HEK293T (cell line): ENCODE measurements at regions not wholly inside any gene's neighbourhood (a gene's known extent, or its start where the extent isn't known, plus 50 kb on each side); places are given as distances from the start of the nearest gene placed in this dataset.

Source experiments
- ARNT ChIP-seq: fragments of 450-650 bp; IDR thresholded peaks from 2 replicates; pipeline ENCODE4 v1.6.1; 2017; ENCODE audit warnings: mild to moderate bottlenecking
- BHLHE40 ChIP-seq: fragments of 450-650 bp; IDR thresholded peaks from 2 replicates; pipeline ENCODE4 v1.6.1; 2016; ENCODE audit warnings: mild to moderate bottlenecking, moderate library complexity, borderline replicate concordance
- ELF4 ChIP-seq: fragments of 450-650 bp; IDR thresholded peaks from 2 replicates; pipeline ENCODE4 v1.6.1; 2017; ENCODE audit warnings: antibody characterized with exemption
- FOXA1 ChIP-seq: fragments of 450-650 bp; IDR thresholded peaks from 2 replicates; pipeline ENCODE4 v1.6.1; 2016; ENCODE audit warnings: mild to moderate bottlenecking
- FOXK2 ChIP-seq: fragments of 450-650 bp; IDR thresholded peaks from 2 replicates; pipeline ENCODE4 v1.6.1; 2016; ENCODE audit warnings: mild to moderate bottlenecking
- FOXM1 ChIP-seq: fragments of 450-650 bp; IDR thresholded peaks from 2 replicates; pipeline ENCODE4 v1.6.1; 2017; ENCODE audit warnings: mild to moderate bottlenecking, borderline replicate concordance
- HDGF ChIP-seq: fragments of 450-650 bp; IDR thresholded peaks from 2 replicates; pipeline ENCODE4 v1.6.1; 2017; ENCODE audit warnings: antibody characterized with exemption, borderline replicate concordance
- L3MBTL2 ChIP-seq: fragments of 450-650 bp; conservative IDR thresholded peaks from 2 replicates; pipeline ENCODE4 v1.6.1; 2016; ENCODE audit warnings: mild to moderate bottlenecking
- NFRKB ChIP-seq: fragments of 450-650 bp; IDR thresholded peaks from 2 replicates; pipeline ENCODE4 v1.6.1; 2016; ENCODE audit warnings: mild to moderate bottlenecking, moderate library complexity
- SP1 ChIP-seq: fragments of 450-650 bp; IDR thresholded peaks from 2 replicates; pipeline ENCODE4 v1.6.1; 2017
- SUZ12 ChIP-seq: fragments of 450-650 bp; IDR thresholded peaks from 2 replicates; pipeline ENCODE4 v1.6.1; 2016; ENCODE audit warnings: mild to moderate bottlenecking
- TARDBP ChIP-seq: fragments of 450-650 bp; IDR thresholded peaks from 2 replicates; pipeline ENCODE4 v1.6.1; 2016
- ZNF384 ChIP-seq: fragments of 450-650 bp; IDR thresholded peaks from 2 replicates; pipeline ENCODE4 v1.6.1; 2016
- TF ChIP-seq, protein P1 (sequence below): fragments of 450-650 bp; IDR thresholded peaks from 2 replicates; pipeline ENCODE4 v1.6.1; 2016

DNA sequence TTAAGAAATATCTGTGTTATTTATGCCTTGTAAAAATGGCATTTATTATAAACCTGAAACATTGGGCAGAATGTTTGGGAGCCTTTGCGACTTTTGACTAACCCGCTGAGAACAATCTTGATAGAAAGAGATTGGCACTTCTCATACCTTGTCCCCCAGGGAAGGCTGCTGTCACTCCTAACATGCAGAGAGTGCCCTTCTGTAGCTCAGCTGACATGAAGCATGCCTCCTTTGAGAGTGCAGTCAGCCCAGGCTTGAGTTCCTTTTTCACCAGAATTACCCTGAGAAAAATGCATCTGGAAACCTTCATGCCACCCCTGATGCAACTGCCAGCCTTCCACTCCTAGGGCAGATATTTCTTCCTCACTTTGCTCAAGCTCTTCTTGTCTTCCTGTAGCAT, 569.2 kb upstream of the ARPP21 start:
- no peak for TF ChIP-seq ELF4
- TF ChIP-seq SP1: no peak
- no peak for TF ChIP-seq FOXA1
- TF ChIP-seq NFRKB: no peak
- no peak for TF ChIP-seq TARDBP
- no peak for TF ChIP-seq ZNF384
- no peak for TF ChIP-seq FOXM1
- no peak for TF ChIP-seq HDGF
- TF ChIP-seq SUZ12: no peak
- TF ChIP-seq, protein P1, sequence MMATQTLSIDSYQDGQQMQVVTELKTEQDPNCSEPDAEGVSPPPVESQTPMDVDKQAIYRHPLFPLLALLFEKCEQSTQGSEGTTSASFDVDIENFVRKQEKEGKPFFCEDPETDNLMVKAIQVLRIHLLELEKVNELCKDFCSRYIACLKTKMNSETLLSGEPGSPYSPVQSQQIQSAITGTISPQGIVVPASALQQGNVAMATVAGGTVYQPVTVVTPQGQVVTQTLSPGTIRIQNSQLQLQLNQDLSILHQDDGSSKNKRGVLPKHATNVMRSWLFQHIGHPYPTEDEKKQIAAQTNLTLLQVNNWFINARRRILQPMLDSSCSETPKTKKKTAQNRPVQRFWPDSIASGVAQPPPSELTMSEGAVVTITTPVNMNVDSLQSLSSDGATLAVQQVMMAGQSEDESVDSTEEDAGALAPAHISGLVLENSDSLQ: no peak
- no peak for TF ChIP-seq ARNT
- no peak for TF ChIP-seq FOXK2
- TF ChIP-seq BHLHE40: no peak
- TF ChIP-seq L3MBTL2: no peak
